C4-2B (cell line): ENCODE measurements at regions not wholly inside any gene's neighbourhood (a gene's known extent, or its start where the extent isn't known, plus 50 kb on each side); places are given as distances from the start of the nearest gene placed in this dataset.
"Not testable (repeated sequence)": the region's sequence is repeated elsewhere in the genome, so short reads cannot be mapped to it uniquely, and the experiment has no call there.

Source experiments
- H3K27ac ChIP-seq: fragments of 450-650 bp; 2 replicates; pipeline ENCODE4 v1.5.1; 2017
- ZFX ChIP-seq: fragments of 450-650 bp; IDR thresholded peaks from 2 replicates; pipeline ENCODE4 v1.6.1; 2017
- TF ChIP-seq, protein P1 (sequence below): fragments of 450-650 bp; conservative IDR thresholded peaks from 2 replicates; pipeline ENCODE4 v1.5.1; 2017; ENCODE audit warnings: mild to moderate bottlenecking

DNA sequence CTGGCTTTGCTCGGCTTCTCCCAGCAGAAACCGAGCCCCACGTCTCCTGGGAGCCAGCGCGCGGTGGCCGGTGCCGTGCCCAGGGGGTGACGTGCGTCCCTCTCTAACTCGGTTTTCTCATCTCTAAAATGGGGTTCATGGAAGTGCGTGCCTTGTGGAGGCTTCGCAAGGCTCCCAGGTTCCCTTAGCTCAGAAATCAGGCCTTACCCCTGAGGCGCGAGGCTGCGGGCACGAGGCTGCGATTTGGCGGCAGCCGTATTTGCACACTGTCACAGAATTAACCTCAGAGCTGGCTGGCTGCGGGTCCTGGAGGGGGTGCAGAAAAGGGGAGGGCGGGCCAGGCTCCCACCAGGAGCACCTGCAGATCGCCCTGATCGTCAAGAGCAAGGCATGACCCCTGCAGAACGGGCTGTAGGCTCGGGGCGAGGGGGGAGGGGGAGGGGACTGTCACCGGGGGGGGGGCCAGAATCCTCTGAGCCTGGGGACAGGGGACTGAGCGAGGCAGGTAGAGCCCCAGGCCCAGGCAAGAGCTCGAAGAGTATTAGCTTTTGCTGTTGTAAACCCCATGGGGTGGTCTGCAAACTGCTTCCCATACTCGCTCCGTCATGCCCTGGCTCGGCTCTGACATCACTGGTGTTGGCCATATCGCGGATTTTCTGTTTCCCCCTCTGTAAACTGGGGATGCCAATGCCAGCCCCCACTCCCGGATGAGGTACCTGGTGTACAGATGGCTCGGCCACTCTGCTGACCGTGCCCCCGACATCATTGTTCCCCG, 62.2 kb downstream of the CCNE1 start:
- H3K27ac ChIP-seq = peak overlapping the region; percentile 11; the same call in 1 of the 2 replicates
- no peak for TF ChIP-seq ZFX
- TF ChIP-seq, protein P1, sequence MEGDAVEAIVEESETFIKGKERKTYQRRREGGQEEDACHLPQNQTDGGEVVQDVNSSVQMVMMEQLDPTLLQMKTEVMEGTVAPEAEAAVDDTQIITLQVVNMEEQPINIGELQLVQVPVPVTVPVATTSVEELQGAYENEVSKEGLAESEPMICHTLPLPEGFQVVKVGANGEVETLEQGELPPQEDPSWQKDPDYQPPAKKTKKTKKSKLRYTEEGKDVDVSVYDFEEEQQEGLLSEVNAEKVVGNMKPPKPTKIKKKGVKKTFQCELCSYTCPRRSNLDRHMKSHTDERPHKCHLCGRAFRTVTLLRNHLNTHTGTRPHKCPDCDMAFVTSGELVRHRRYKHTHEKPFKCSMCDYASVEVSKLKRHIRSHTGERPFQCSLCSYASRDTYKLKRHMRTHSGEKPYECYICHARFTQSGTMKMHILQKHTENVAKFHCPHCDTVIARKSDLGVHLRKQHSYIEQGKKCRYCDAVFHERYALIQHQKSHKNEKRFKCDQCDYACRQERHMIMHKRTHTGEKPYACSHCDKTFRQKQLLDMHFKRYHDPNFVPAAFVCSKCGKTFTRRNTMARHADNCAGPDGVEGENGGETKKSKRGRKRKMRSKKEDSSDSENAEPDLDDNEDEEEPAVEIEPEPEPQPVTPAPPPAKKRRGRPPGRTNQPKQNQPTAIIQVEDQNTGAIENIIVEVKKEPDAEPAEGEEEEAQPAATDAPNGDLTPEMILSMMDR = peak; percentile 57

DNA sequence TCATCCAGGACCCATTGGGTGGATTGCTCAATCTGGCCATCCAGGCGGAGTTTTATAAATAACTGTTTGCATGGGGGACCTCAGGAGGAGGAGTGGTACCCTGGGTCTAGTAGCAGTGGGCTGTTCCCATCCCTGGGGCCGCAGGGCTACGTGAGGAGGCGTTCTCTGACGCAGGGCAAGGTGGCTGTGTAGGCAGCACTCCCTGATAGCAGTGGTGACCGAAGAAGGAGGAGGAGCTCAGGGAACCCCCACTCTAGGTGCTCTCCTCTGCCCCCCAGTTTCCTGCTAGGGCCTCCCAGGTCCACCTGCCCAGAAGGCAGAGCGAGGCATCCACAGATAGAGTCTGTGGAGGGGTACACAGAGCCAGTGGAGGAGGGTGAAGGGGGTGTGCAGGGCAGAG, 64.1 kb downstream of the CCNE1 start:
- no peak for TF ChIP-seq ZFX
- TF ChIP-seq, protein P1 = no peak
- no peak overlapping the region for H3K27ac ChIP-seq

DNA sequence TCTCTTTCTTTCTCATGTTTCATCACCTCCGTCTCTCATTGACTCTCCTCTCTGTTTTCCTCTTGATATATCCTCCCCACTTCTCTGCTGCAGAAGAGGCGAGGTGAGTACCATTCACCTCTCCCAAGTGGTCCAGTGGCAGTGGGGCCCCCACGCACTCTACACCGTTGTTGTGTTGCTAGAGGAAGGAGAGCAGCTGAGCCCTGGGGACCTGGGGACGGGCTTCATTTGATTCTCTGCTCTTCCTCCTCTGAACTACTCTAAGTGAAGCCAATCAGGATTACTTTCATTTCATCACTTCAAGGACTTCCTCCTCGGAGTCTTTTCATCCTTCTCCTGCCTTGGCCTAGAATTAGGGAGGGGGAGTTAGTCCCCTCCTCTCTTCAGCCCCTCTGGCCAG, 64.6 kb downstream of the CCNE1 start:
- no peak for TF ChIP-seq ZFX
- TF ChIP-seq, protein P1 = no peak
- no peak overlapping the region for H3K27ac ChIP-seq

DNA sequence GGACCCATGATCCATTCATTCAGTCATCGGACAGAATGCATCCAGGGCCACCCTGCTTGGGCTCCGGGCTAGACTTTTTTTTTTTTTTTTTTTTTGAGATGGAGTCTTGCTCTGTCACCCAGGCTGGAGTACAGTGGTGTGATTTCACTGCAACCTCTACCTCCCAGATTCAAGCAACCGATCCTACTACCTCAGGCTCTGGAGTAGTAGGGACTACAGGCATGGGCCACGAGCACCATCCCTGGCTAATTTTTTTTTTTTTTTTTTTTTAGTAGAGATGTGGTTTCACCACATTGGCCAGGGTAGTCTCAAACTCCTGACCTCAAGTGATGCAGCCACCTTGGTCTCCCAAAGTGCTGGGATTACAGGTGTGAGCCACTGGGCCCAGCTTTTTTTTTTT, 65.1 kb downstream of the CCNE1 start:
- not testable (repeated sequence) for H3K27ac ChIP-seq

DNA sequence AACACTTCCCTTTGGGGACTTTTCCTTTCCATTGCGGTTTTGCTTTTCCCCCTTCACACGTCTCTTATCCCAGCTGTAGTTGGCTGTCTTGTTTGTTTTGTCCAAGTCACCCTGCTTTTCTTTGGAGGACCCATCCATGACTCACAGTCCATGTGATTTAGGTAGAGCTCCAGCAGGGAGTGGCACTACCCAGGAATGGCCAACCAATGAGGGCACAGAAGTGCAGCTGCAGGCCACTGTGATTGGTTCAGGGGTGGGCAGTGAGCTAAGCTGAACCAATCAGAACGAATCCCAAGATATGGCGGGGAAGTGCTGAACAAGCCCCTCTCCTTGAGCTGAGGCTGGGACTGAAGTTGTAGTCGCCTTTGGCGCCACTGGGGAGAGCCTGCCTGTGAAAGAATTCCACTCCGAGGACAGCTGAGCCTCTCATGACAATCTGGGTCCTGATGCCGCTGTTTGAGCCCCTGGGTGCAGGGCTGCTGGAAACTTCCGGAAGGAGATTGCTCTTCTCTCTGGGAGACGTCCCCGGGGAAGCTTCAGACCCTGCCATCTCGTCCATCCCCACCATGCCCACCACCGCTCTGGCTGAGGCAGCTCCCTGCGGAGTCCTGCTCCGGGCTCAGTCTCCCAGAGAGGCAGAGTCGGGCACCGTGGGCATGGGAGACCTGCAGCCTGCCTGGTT, 62.9 kb upstream of the URI1 start:
- no peak for TF ChIP-seq ZFX
- TF ChIP-seq, protein P1 = no peak
- no peak overlapping the region for H3K27ac ChIP-seq

- no peak for TF ChIP-seq ZFX
- TF ChIP-seq, protein P1 = no peak
- H3K27ac ChIP-seq = no peak overlapping the region
Measured at GRCh38 chr19:29879655-29879974, 62.4 kb upstream of the URI1 start.

DNA sequence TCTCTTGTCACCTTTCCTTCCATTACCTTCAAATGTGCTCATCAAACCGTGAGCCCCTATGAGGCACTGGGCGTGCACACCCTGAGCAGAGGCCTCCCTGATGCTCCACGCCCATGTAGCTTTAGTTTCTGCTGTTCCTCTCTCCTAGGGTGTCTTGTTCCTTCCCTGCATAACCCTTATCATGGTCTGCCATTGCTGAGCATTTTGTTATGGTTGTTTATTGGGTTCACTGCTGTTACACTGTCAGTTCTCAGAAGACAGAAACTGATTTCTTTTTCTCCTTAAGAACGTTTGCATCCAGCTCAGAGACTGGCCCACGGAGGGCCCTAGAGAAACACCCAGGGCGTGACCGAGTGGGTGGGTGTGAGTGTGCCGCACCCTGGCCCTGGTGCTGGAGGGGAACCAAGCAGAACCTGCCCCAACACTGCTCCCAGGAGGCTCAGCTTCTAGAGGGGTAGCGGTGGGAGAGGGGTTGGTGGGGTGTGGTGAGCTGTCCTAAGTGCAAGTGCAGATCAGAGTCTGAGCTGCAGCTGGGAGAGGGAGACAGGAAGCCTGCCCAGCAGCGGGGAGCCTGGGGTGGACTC, 61.4 kb upstream of the URI1 start:
- TF ChIP-seq, protein P1 = no peak
- no peak for TF ChIP-seq ZFX
- H3K27ac ChIP-seq = no peak overlapping the region
